GM23338 (cell line): ENCODE measurements at regions not wholly inside any gene's neighbourhood (a gene's known extent, or its start where the extent isn't known, plus 50 kb on each side); places are given as distances from the start of the nearest gene placed in this dataset.

Experiments used
- ATAC-seq: fragments of 200-7000 bp; cut with Tn5 transposase; 3 replicates; pipeline ENCODE4 v1.9.1; 2020
- DNase-seq: peaks from one replicate; pipeline ENCODE4 v3.0.0-alpha.2; 2015; ENCODE audit warnings: low spot score
- H2AFZ ChIP-seq: fragments of 200-600 bp; sonication (generic); 2 replicates; pipeline ENCODE4 v1.8.0; 2016; ENCODE audit warnings: antibody characterized with exemption, mild to moderate bottlenecking, moderate library complexity
- H3F3A ChIP-seq: fragments of 200-600 bp; sonication (generic); replicated peaks from 2 replicates; pipeline ENCODE4 v1.8.0; 2017; ENCODE audit warnings: antibody characterized with exemption, mixed run types, low read depth
- H3K27ac ChIP-seq: fragments of 200-600 bp; sonication (generic); 2 replicates; pipeline ENCODE4 v1.6.1; 2016; ENCODE audit warnings: low read depth
- H3K27me3 ChIP-seq: fragments of 200-600 bp; sonication (generic); 2 replicates; pipeline ENCODE4 v1.8.0; 2016; ENCODE audit warnings: mild to moderate bottlenecking, mixed run types, moderate library complexity; ENCODE audit not compliant: insufficient read depth
- H3K36me3 ChIP-seq: fragments of 200-600 bp; sonication (generic); 2 replicates; pipeline ENCODE4 v1.8.0; 2016; ENCODE audit warnings: mild to moderate bottlenecking; ENCODE audit not compliant: insufficient read depth
- H3K4me1 ChIP-seq: fragments of 200-600 bp; sonication (generic); 2 replicates; pipeline ENCODE4 v1.8.0; 2016; ENCODE audit warnings: mild to moderate bottlenecking, moderate library complexity; ENCODE audit not compliant: insufficient read depth
- H3K4me2 ChIP-seq: fragments of 200-600 bp; sonication (generic); 2 replicates; pipeline ENCODE4 v1.7.1; 2017; ENCODE audit warnings: mixed run types
- H3K4me3 ChIP-seq: fragments of 200-600 bp; sonication (generic); 2 replicates; pipeline ENCODE4 v1.6.1; 2016; ENCODE audit warnings: mixed run types
- H3K79me2 ChIP-seq: fragments of 200-600 bp; sonication (generic); replicated peaks from 2 replicates; pipeline ENCODE4 v1.8.0; 2017; ENCODE audit warnings: mild to moderate bottlenecking; ENCODE audit not compliant: insufficient read depth
- H3K9me2 ChIP-seq: fragments of 200-600 bp; sonication (generic); 2 replicates; pipeline ENCODE4 v1.8.0; 2017; ENCODE audit not compliant: insufficient read depth
- H4K20me1 ChIP-seq: fragments of 200-600 bp; sonication (generic); replicated peaks from 2 replicates; pipeline ENCODE4 v1.8.0; 2017; ENCODE audit warnings: mild to moderate bottlenecking; ENCODE audit not compliant: insufficient read depth
- H3K27ac Mint-ChIP-seq: 2 replicates; pipeline ENCODE4 v1.8.0; 2020; ENCODE audit warnings: inconsistent platforms, mild to moderate bottlenecking, moderate library complexity, mixed read lengths
- H3K27me3 Mint-ChIP-seq: 3 replicates; pipeline ENCODE4 v1.8.0; 2022; ENCODE audit warnings: low read depth, mild to moderate bottlenecking, moderate library complexity, mixed read lengths, inconsistent platforms; ENCODE audit not compliant: insufficient read depth, poor library complexity
- H3K36me3 Mint-ChIP-seq: 3 replicates; pipeline ENCODE4 v1.8.0; 2021; ENCODE audit warnings: low read depth, mild to moderate bottlenecking, inconsistent platforms, moderate library complexity, mixed read lengths
- H3K4me1 Mint-ChIP-seq: 3 replicates; pipeline ENCODE4 v1.8.0; 2020; ENCODE audit warnings: mild to moderate bottlenecking, inconsistent platforms, mixed read lengths
- H3K4me3 Mint-ChIP-seq: 3 replicates; pipeline ENCODE4 v1.8.0; 2021; ENCODE audit warnings: moderate library complexity, mild to moderate bottlenecking, inconsistent platforms, mixed read lengths
- H3K9me3 Mint-ChIP-seq: 3 replicates; pipeline ENCODE4 v1.8.0; 2020; ENCODE audit warnings: moderate library complexity, mild to moderate bottlenecking, inconsistent platforms, mixed read lengths
- CREB1 ChIP-seq: fragments of 250-450 bp; sonication (Bioruptor Pico); IDR thresholded peaks from 2 replicates; pipeline ENCODE4 v1.5.0; 2020; ENCODE audit warnings: low read depth, mild to moderate bottlenecking, moderate library complexity
- EZH2 ChIP-seq: fragments of 200-600 bp; sonication (generic); IDR thresholded peaks from one replicate; pipeline ENCODE4 v1.8.0; 2017; ENCODE audit warnings: antibody characterized with exemption, mild to moderate bottlenecking, low read depth; ENCODE audit not compliant: unreplicated experiment
- POLR2AphosphoS5 ChIP-seq: IDR thresholded peaks from 2 replicates; pipeline ENCODE4 v1.6.1; 2016; ENCODE audit warnings: antibody characterized with exemption, low read depth
- STAT1 ChIP-seq: IDR thresholded peaks from one replicate; pipeline ENCODE4 v1.6.1; 2016; ENCODE audit warnings: antibody characterized with exemption; ENCODE audit not compliant: unreplicated experiment
- ZNF331 ChIP-seq: fragments of 250-450 bp; sonication (Bioruptor Pico); IDR thresholded peaks from 2 replicates; pipeline ENCODE4 v1.5.0; 2020; ENCODE audit warnings: low read depth, mild to moderate bottlenecking, moderate library complexity
- TF ChIP-seq, protein P1 (sequence below): fragments of 250-450 bp; sonication (Bioruptor Pico); IDR thresholded peaks from 2 replicates; pipeline ENCODE4 v1.5.0; 2020; ENCODE audit warnings: mild to moderate bottlenecking, moderate library complexity
- TF ChIP-seq, protein P2 (sequence below): IDR thresholded peaks from one replicate; pipeline ENCODE4 v1.6.1; 2018; ENCODE audit warnings: antibody characterized with exemption; ENCODE audit not compliant: unreplicated experiment

DNA sequence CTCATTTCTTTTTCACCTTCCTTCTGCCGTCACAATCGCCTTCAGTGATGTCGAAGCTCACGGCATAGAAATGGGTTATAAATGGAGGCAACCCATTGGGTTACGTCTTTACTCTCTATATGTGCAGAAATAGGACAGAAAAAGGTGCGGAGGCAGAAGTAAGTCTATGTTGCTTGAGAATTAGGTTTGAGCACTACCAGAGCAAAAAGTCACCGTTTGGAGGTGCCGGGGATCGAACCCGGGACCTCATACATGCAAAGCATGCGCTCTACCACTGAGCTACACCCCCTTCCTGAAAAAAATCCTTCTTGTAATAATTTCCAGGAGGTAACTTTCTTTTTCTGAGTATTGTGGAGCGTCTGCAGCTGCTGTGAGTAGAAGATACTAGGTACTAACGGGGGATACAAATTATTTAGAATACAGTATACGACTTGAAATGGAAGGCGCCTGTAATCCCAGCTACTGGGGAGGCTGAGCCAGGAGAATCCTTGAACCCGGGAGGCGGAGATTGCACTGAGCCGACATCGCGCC, 134.2 kb downstream of the TRIM27 start:
- peaks cover 16% of the 10 kb centered on the region; the same call in 2 of the 3 replicates for H3K9me3 Mint-ChIP-seq
- Histone ChIP-seq H3K4me2 (peak overlapping the region; percentile 75), H3K79me2 (no peaks in the 10 kb centered on the region), H4K20me1 (peaks cover 5% of the 10 kb centered on the region; the same call in 1 of the 2 replicates), H2AFZ (no peak overlapping the region), H3K36me3 (no peaks in the 10 kb centered on the region), H3K4me3 (peak overlapping the region; percentile 63), H3K27me3 (peaks cover 86% of the 10 kb centered on the region), H3F3A (peaks cover 19% of the 10 kb centered on the region), H3K27ac (no peak overlapping the region), H3K4me1 (peaks cover 15% of the 10 kb centered on the region), H3K9me2 (no peaks in the 10 kb centered on the region)
- H3K27me3 Mint-ChIP-seq = peaks cover 91% of the 10 kb centered on the region
- peak; percentile 74 for DNase-seq
- ATAC-seq = peak; percentile 52
- H3K4me3 Mint-ChIP-seq = peak overlapping the region; percentile 84
- H3K36me3 Mint-ChIP-seq = 0 out of 3 replicates have a peak, but pooled peaks cover 3% of the 10 kb centered on the region
- TF ChIP-seq ZNF331 (CRISPR knock-in tag) = no peak
- no peak for TF ChIP-seq STAT1
- TF ChIP-seq EZH2 = no peak
- no peak for TF ChIP-seq POLR2AphosphoS5
- TF ChIP-seq, protein P1, sequence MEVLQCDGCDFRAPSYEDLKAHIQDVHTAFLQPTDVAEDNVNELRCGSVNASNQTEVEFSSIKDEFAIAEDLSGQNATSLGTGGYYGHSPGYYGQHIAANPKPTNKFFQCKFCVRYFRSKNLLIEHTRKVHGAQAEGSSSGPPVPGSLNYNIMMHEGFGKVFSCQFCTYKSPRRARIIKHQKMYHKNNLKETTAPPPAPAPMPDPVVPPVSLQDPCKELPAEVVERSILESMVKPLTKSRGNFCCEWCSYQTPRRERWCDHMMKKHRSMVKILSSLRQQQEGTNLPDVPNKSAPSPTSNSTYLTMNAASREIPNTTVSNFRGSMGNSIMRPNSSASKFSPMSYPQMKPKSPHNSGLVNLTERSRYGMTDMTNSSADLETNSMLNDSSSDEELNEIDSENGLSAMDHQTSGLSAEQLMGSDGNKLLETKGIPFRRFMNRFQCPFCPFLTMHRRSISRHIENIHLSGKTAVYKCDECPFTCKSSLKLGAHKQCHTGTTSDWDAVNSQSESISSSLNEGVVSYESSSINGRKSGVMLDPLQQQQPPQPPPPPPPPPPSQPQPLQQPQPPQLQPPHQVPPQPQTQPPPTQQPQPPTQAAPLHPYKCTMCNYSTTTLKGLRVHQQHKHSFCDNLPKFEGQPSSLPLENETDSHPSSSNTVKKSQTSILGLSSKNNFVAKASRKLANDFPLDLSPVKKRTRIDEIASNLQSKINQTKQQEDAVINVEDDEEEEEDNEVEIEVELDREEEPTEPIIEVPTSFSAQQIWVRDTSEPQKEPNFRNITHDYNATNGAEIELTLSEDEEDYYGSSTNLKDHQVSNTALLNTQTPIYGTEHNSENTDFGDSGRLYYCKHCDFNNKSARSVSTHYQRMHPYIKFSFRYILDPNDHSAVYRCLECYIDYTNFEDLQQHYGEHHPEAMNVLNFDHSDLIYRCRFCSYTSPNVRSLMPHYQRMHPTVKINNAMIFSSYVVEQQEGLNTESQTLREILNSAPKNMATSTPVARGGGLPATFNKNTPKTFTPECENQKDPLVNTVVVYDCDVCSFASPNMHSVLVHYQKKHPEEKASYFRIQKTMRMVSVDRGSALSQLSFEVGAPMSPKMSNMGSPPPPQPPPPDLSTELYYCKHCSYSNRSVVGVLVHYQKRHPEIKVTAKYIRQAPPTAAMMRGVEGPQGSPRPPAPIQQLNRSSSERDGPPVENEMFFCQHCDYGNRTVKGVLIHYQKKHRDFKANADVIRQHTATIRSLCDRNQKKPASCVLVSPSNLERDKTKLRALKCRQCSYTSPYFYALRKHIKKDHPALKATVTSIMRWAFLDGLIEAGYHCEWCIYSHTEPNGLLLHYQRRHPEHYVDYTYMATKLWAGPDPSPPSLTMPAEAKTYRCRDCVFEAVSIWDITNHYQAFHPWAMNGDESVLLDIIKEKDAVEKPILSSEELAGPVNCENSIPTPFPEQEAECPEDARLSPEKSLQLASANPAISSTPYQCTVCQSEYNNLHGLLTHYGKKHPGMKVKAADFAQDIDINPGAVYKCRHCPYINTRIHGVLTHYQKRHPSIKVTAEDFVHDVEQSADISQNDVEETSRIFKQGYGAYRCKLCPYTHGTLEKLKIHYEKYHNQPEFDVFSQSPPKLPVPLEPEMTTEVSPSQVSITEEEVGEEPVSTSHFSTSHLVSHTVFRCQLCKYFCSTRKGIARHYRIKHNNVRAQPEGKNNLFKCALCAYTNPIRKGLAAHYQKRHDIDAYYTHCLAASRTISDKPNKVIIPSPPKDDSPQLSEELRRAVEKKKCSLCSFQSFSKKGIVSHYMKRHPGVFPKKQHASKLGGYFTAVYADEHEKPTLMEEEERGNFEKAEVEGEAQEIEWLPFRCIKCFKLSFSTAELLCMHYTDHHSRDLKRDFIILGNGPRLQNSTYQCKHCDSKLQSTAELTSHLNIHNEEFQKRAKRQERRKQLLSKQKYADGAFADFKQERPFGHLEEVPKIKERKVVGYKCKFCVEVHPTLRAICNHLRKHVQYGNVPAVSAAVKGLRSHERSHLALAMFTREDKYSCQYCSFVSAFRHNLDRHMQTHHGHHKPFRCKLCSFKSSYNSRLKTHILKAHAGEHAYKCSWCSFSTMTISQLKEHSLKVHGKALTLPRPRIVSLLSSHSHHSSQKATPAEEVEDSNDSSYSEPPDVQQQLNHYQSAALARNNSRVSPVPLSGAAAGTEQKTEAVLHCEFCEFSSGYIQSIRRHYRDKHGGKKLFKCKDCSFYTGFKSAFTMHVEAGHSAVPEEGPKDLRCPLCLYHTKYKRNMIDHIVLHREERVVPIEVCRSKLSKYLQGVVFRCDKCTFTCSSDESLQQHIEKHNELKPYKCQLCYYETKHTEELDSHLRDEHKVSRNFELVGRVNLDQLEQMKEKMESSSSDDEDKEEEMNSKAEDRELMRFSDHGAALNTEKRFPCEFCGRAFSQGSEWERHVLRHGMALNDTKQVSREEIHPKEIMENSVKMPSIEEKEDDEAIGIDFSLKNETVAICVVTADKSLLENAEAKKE (CRISPR knock-in tag) = no peak
- peak; percentile 40 for TF ChIP-seq CREB1 (CRISPR knock-in tag)
- TF ChIP-seq, protein P2, sequence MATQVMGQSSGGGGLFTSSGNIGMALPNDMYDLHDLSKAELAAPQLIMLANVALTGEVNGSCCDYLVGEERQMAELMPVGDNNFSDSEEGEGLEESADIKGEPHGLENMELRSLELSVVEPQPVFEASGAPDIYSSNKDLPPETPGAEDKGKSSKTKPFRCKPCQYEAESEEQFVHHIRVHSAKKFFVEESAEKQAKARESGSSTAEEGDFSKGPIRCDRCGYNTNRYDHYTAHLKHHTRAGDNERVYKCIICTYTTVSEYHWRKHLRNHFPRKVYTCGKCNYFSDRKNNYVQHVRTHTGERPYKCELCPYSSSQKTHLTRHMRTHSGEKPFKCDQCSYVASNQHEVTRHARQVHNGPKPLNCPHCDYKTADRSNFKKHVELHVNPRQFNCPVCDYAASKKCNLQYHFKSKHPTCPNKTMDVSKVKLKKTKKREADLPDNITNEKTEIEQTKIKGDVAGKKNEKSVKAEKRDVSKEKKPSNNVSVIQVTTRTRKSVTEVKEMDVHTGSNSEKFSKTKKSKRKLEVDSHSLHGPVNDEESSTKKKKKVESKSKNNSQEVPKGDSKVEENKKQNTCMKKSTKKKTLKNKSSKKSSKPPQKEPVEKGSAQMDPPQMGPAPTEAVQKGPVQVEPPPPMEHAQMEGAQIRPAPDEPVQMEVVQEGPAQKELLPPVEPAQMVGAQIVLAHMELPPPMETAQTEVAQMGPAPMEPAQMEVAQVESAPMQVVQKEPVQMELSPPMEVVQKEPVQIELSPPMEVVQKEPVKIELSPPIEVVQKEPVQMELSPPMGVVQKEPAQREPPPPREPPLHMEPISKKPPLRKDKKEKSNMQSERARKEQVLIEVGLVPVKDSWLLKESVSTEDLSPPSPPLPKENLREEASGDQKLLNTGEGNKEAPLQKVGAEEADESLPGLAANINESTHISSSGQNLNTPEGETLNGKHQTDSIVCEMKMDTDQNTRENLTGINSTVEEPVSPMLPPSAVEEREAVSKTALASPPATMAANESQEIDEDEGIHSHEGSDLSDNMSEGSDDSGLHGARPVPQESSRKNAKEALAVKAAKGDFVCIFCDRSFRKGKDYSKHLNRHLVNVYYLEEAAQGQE = no peak
- peaks cover 16% of the 10 kb centered on the region for H3K4me1 Mint-ChIP-seq
- peak overlapping the region; percentile 42 for H3K27ac Mint-ChIP-seq
